ENCODE measurements at regions not wholly inside any gene's neighbourhood (a gene's known extent, or its start where the extent isn't known, plus 50 kb on each side); places are given as distances from the start of the nearest gene placed in this dataset.

DNA sequence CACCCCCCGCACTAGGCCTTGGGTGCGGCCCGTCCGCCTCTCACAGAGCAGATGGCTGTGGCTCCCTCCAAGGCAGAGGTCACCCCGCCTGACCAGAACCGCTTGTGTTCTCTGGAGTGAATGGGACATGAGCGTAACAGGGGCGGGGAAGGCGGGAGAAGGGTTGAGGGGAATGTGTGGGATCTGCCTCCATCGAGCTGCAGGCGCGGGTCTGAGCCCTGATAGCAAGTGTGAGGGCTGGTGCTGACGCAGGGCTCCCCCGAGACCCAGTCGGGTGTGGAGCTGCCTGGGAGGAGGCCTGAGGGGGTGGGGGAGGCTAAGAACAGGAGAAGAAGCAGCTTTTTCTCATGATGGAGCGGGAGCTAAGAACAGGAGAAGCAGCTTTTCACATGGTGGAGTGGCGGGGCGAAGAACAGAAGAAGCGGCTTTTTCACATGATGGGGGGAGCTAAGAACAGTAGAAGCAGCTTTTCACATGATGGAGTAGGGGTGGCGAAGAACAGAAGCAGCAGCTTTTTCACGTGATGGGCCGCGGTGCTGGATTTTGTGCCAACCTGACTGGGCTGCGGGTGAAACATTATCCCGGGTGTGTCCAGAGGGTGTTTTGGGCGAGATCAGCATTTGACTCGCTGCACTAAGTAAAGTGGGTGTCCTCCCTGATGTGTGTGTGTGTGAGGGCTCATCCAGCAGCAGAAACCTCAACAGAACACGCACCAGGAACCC lies 169.3 kb downstream of the TTLL2 start:
- DNase-seq (ENCODE audit: low read depth in 2 of 2): no peak

DNA sequence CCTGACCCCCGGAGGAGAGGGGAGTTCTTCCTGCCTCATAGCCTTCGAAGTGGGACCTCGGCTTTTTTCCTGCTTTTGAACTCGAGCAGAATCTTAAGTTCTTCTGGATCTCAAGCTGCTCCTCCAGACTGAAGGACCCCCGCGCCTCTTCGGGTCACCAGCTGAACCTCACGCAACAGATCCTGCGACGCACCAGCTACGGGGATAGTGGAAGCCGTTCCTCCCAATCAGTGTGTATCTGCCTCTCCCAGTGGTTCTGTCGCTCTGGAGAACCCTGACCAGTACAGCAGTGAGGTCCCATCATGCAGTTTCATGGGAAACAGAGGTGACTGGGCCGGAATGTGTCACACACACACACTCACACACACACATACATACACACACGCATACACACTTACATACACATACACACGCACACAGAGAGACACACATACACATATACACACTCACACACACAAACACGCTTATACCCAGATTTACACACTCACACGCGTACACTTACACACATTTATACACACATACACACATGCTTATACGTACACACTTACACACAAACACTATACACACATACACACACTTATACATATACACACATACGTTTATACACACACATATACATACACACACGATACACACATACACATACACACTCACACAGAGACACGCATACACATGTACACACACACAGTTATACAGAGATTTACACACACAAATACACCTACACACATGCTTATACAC lies 170.0 kb downstream of the TTLL2 start:
- DNase-seq (ENCODE audit: low read depth in 2 of 2): no peak

DNA sequence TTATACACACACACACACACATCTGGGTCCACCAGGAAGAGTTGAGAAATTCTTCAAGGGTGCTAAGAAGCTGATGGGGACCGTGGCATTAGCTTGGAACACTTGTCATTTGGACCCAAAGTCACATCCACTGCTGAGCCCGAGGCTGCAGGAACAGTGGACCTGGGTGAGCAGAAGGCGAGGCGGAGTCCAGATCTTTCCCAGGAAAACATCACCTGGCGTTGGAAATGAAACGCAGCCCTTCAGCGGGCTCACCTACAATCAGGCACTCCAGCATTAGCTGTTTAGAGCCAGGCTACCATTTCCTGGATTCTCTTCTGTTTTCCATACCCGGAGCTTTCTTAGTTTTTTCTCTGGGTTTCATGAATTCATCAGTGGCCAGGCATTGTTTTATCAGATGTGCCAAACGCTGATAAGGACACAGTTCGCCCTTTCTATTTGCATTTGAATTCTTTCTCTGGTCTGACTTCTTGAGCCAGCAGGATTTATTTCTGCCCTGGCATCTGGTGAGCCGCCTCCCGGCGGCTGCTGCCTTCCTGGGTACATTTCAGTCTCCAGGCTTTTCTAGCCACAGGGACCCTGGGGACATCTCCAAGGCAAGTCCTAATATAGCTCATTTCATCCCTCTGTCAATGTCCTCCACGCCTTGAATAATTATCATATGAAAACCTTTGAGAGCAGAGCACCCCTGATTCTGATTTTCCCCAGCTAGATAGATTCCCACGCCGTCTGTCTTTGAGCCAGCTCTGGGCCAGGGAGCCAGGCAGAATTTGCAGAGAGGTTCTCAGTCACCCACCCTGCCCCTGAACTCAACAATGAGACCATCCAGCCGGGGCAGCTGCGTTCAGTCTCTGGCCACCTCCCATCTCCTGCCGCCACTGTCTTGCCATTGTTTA lies 170.9 kb downstream of the TTLL2 start:
- no peak for DNase-seq (ENCODE audit: low read depth in 2 of 2)

DNA sequence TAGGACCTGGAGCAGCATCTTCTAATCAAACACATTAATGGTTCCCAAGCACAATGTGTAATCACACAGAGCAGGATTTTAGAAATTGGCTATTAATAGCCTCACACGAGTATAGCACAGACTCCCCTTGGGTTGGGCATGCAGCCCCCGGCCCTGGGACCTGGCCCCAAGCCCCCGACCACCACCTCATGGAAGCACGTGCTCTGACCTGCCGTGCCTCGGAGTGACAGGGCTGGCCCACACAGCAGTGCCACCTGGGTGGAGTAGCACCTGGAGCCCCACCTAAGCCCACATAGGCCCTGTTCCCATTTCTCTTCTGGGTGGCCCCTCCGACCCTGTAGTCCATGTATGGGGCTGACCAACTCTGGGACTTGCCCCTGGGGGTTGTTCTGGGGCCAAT lies 171.8 kb downstream of the TTLL2 start:
- no peak for DNase-seq (ENCODE audit: low read depth in 2 of 2)

DNA sequence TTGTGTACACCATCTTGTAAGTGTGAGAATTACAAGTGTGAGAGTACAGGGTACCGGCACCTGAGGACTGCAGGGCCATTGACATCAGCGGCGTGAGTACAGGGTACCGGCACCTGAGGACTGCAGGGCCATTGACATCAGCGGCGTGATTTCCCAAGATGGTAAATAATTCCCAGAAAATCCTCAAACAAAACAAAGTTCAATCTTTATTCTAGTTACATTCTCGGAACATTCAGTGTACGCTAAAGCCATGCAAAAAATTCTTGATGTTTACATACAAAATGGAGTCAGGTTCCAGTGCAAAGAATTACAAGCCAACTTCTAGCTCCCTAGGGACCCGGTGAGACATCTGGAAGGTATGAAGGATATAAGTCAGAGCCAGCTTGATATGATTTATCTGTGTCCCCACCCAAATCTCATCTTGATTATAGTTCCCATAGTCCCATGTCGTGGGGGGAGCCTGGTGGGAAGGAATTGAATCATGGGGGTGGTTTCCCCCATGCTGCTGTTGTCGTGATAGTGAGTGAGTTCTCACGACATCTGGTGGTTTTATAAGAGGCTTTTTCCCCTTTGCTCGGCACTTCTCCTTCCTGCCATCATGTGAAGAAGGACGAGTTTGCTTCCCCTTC lies 172.7 kb downstream of the TTLL2 start:
- DNase-seq (ENCODE audit: low read depth in 2 of 2): no peak

GRCh38 chr6:167499161-167499660 lies 174.3 kb downstream of the TTLL2 start:
- no peak for DNase-seq (ENCODE audit: low read depth in 2 of 2)

DNA sequence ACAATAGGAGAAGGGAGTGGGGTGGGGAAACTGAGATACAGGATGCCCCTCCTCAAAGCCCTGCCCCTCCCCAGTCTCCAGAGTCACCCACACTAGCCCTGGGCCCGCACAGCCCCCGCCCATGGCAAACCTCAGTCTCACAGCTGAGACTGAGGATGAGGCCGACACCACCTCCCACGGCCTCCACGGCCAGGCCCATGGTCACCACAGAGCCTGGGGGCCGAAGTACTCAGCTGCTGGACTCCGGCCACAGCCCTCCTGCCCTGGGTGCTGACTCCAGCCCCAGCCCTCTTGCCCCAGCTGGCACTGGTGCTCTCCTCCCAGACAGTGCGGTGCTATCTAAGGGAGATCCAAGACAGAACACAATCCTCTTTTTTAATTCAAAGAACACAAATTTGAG lies 176.1 kb downstream of the TTLL2 start:
- DNase-seq (ENCODE audit: low read depth in 2 of 2): no peak

DNA sequence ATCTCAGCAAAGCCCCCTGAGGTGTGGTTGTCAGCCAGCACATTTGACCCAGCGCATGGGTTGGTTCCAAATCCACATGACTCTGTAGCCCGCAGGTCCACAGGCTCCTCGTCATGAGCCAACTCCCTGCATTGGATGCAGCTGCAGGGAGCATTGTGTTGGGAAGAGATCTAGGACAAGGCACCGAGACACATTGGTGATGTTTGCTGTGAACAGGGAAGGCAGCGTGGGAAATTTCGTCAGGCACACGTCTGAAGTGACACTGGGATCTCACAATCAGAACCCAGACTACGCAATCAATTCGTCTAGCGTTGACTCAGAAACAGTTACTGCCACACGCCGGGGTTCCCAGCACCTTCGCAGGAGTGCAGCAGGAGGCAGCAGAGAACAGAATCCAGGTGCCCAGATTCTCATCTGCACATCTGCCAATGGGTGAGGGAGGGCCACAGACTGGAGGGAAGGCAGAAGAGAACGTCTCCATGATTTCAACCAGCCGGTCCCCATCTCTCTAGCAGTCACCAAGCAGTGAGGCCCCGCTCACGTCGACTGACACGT lies 177.0 kb downstream of the TTLL2 start:
- no peak for DNase-seq (ENCODE audit: low read depth in 2 of 2)

GRCh38 chr6:167502471-167502870 lies 177.6 kb downstream of the TTLL2 start:
- no peak for DNase-seq (ENCODE audit: low read depth in 2 of 2)

- DNase-seq (ENCODE audit: low read depth in 2 of 2): no peak
Measured at GRCh38 chr6:167504385-167504961, 179.6 kb downstream of the TTLL2 start.

DNA sequence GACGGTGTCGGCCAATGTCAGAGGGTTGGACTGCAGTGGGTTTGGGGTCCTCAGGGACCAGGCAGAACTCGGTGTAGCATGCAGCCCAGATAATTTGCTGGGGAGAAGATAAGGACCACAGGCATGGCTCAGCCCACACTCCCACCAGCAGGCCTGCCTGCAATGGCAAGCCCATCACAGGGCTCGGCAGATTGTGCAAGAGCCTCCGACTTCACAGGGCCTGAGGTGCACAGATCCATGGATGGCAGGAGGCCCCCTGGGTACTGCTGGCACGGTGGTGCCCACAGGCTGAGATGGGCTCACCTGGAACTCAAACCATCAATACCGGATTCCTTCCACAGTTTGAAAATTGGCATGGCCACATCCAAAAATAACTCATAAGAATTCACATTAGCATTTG lies 180.3 kb downstream of the TTLL2 start:
- no peak for DNase-seq (ENCODE audit: low read depth in 2 of 2)

GRCh38 chr6:167505782-167506181 lies 180.9 kb downstream of the TTLL2 start:
- DNase-seq (ENCODE audit: low read depth in 2 of 2): no peak

DNA sequence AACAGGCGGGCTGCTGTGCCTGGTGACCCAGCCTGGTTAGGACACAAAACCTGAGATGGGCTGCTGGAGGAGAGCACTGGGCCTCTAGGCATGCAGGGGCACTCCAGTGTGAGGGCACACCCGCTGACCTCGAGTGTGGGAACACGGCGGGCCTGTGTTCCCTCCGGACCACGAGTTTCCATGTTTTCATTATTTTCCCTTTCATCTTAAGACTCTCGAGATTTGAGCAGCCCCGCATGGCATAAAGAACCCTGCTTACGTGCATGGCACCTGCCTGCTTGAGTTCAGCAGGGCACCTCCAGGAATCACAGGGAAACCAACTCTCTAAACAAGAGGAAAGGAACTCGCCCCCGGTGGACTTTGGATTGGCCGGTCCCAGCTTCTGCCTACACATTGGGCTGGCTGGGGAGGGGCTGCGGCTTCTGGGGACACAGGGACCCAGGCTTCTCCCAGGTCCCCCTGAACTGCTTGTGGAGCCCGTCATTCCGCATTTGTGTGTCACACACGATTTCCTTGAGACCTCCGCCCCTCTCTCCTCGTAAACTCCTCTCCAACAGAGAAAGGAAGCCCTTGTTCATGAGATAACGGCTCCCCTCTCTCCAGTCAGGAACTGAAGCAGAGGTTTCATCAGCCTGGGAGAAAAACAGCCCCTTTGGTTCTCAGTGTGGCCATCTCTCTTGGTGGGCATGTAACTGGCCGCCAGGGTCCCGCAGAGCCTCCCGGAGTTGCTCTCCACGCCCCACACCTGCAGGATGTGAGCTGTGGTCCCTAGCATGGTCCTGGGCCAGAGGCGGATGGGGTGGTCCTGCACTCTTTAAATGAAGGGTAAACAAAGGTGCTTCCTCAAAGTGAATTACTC lies 181.8 kb downstream of the TTLL2 start:
- no peak for DNase-seq (ENCODE audit: low read depth in 2 of 2)

- no peak for DNase-seq (ENCODE audit: low read depth in 2 of 2)
Measured at GRCh38 chr6:167507376-167507945, 182.6 kb downstream of the TTLL2 start.

DNA sequence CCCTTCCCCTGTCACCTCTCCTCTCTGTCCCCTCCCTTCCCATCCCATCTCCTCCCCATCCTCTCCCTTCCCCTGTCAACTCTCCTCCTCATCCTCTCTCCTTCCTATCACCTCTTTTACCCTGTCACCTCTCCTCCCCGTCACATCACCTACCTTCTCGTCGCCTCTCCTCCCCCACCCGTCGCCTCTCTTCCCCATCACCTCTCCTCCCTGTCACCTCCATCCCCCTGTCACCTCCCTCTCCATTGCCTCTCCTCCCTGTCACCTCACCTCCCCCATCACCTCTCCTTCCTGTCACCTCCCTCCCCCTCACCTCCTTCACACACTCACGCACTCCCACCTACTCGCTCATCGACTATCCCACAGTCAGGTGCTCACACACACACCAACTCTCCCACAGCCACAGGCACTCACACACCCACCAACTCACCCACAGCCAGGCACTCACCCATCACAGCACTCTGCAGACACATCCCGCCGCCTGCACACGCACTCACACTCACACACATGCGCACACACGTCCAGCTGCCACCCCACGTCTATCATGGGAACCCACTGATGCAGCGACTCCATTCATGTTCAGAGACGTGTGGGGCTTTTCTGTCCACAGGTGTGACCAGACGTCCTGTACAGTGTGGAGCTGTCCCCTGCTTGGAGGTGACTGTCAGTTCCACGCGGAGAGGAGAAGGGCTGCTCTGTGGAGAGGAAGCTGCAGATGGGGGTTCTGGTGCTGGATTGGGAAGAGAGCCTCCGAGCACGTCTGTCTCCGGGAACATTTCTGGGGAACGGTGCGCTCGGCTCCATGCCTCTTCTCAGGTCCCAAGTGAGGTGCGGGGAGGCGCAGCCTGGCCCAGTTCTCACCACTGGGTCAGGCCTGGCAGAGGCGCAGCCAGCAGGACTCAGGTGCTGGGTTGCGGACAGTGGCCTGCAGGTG lies 184.3 kb downstream of the TTLL2 start:
- no peak for DNase-seq (ENCODE audit: low read depth in 2 of 2)

GRCh38 chr6:167509853-167510220 lies 185.0 kb downstream of the TTLL2 start:
- DNase-seq (ENCODE audit: low read depth in 2 of 2): no peak

GRCh38 chr6:167510648-167511047 lies 185.8 kb downstream of the TTLL2 start:
- DNase-seq (ENCODE audit: low read depth in 2 of 2): no peak

GRCh38 chr6:167512696-167513375 lies 187.9 kb downstream of the TTLL2 start:
- DNase-seq (ENCODE audit: low read depth in 2 of 2): no peak

Measured in fibroblast of skin of left biceps (primary cell).